WTC11 (cell line): ENCODE measurements at regions not wholly inside any gene's neighbourhood (a gene's known extent, or its start where the extent isn't known, plus 50 kb on each side); places are given as distances from the start of the nearest gene placed in this dataset.

Experiments
- ATAC-seq: fragments of 200-7000 bp; cut with Tn5 transposase; 2 replicates; pipeline ENCODE4 v1.10.0; 2021; ENCODE audit warnings: mild to moderate bottlenecking, moderate library complexity
- CTCF ChIA-PET: fragments of 300-600 bp; sonication (Branson Sonifier 250); formaldehyde crosslinking; loops from one replicate; lab custom pipeline; 2021; ENCODE audit warnings: antibody characterized with exemption; lab: Charles Lee
- POLR2A ChIA-PET: fragments of 350-600 bp; sonication (Branson Sonifier 250); formaldehyde crosslinking; loops from one replicate; lab custom pipeline; 2021; ENCODE audit warnings: antibody characterized with exemption; lab: Charles Lee
- DNase-seq: peaks from one replicate; pipeline ENCODE4 v3.0.0; 2021; ENCODE audit warnings: low spot score
- H3K27ac Mint-ChIP-seq: 2 replicates; pipeline ENCODE4 v1.8.0; 2021; ENCODE audit warnings: mixed read lengths
- H3K27me3 Mint-ChIP-seq: 2 replicates; pipeline ENCODE4 v1.8.0; 2021; ENCODE audit warnings: low read depth, mild to moderate bottlenecking, moderate library complexity, mixed read lengths
- H3K36me3 Mint-ChIP-seq: 2 replicates; pipeline ENCODE4 v1.8.0; 2021; ENCODE audit warnings: mixed read lengths
- H3K4me1 Mint-ChIP-seq: 2 replicates; pipeline ENCODE4 v1.8.0; 2022; ENCODE audit warnings: mixed read lengths
- H3K4me3 Mint-ChIP-seq: 2 replicates; pipeline ENCODE4 v1.8.0; 2021; ENCODE audit warnings: mild to moderate bottlenecking, moderate library complexity, mixed read lengths
- H3K9me3 Mint-ChIP-seq: 2 replicates; pipeline ENCODE4 v1.8.0; 2021; ENCODE audit warnings: mixed read lengths
- ELF4 ChIP-seq: sonication (generic); formaldehyde crosslinking; IDR thresholded peaks from 2 replicates; pipeline ENCODE4 v1.8.1; 2022; ENCODE audit warnings: low read depth, mild to moderate bottlenecking, moderate library complexity, missing genetic modification reagents
- FOXJ3 ChIP-seq: sonication (generic); formaldehyde crosslinking; IDR thresholded peaks from 2 replicates; pipeline ENCODE4 v1.9.0; 2021; ENCODE audit warnings: missing genetic modification reagents, mild to moderate bottlenecking, borderline replicate concordance
- JAZF1 ChIP-seq: fragments of 250-450 bp; sonication (Bioruptor Pico); IDR thresholded peaks from 2 replicates; pipeline ENCODE4 v1.9.0; 2021; ENCODE audit warnings: moderate library complexity, mild to moderate bottlenecking, inconsistent platforms
- NR2C2 ChIP-seq: sonication (generic); formaldehyde crosslinking; IDR thresholded peaks from 2 replicates; pipeline ENCODE4 v1.8.0; 2022; ENCODE audit warnings: mild to moderate bottlenecking, missing genetic modification reagents
- PRRX2 ChIP-seq: fragments of 250-450 bp; sonication (Bioruptor Pico); IDR thresholded peaks from 2 replicates; pipeline ENCODE4 v1.8.0; 2021; ENCODE audit warnings: mild to moderate bottlenecking
- RORB ChIP-seq: fragments of 250-450 bp; sonication (Bioruptor Pico); IDR thresholded peaks from 2 replicates; pipeline ENCODE4 v1.9.0; 2021; ENCODE audit warnings: mild to moderate bottlenecking
- ZNF219 ChIP-seq: sonication (generic); formaldehyde crosslinking; IDR thresholded peaks from 2 replicates; pipeline ENCODE4 v1.8.0; 2023; ENCODE audit warnings: missing genetic modification reagents, mild to moderate bottlenecking, borderline replicate concordance
- ZNF396 ChIP-seq: fragments of 250-450 bp; sonication (Bioruptor Pico); IDR thresholded peaks from 2 replicates; pipeline ENCODE4 v1.8.0; 2021; ENCODE audit warnings: mild to moderate bottlenecking, moderate library complexity, borderline replicate concordance
- TF ChIP-seq, protein P1 (sequence below): fragments of 250-450 bp; sonication (Bioruptor Pico); IDR thresholded peaks from 2 replicates; pipeline ENCODE4 v1.9.0; 2021; ENCODE audit warnings: mild to moderate bottlenecking, borderline replicate concordance
- TF ChIP-seq, protein P2 (sequence below): sonication (generic); formaldehyde crosslinking; conservative IDR thresholded peaks from 2 replicates; pipeline ENCODE4 v1.8.1; 2023; ENCODE audit warnings: mild to moderate bottlenecking, low read depth, missing genetic modification reagents, moderate library complexity
- TF ChIP-seq, protein P3 (sequence below): sonication (generic); formaldehyde crosslinking; IDR thresholded peaks from 2 replicates; pipeline ENCODE4 v1.8.0; 2023; ENCODE audit warnings: mild to moderate bottlenecking, missing genetic modification reagents
- TF ChIP-seq, protein P4 (sequence below): fragments of 250-450 bp; sonication (Bioruptor Pico); conservative IDR thresholded peaks from 2 replicates; pipeline ENCODE4 v1.9.0; 2021; ENCODE audit warnings: mild to moderate bottlenecking
- TF ChIP-seq, protein P5 (sequence below): sonication (generic); formaldehyde crosslinking; IDR thresholded peaks from 2 replicates; pipeline ENCODE4 v1.8.0; 2022; ENCODE audit warnings: mild to moderate bottlenecking, missing genetic modification reagents
- TF ChIP-seq, protein P6 (sequence below): fragments of 250-450 bp; sonication (Bioruptor Pico); IDR thresholded peaks from 2 replicates; pipeline ENCODE4 v2.1.2; 2022; ENCODE audit warnings: mild to moderate bottlenecking, moderate library complexity
- TF ChIP-seq, protein P7 (sequence below): sonication (generic); formaldehyde crosslinking; IDR thresholded peaks from 2 replicates; pipeline ENCODE4 v1.8.0; 2022; ENCODE audit warnings: mild to moderate bottlenecking, missing genetic modification reagents

DNA sequence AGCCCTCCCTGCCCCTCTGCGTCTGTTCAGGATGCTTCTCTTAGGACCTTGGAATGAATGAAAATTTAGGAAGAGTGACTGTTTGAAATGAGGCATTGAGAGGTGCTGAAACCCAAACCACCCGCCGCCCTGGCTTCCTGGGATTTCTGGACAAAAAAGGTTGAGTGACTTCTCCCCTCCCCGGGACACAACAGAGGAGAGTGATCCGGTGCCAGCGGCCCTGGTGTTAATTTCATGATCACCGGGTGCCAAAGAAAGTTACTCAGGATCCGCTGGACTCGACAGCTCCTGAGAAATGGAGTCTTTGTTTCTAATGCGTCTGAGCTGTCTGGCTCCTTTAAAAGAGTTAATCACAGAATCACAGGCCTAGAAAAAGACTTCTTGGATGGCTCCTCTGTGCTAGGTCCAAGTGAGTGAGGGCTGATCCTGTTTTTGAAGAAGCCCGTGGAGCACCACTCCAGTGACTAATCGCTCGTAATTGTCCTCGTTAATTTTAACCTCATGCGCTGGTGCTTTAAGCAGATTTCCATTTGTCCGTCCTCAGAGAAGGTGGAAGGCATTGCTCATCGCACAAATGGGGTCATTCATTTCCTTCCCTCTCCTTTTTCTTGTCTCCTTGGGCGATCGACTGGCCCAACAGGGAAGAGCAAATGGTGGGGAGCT lies 144.4 kb upstream of the ZFHX3 start:
- Mint-ChIP-seq H3K4me3 (no peak overlapping the region), H3K36me3 (no peaks in the 10 kb centered on the region), H3K4me1 (peaks cover 11% of the 10 kb centered on the region)
- POLR2A ChIA-PET = no interaction called here
- TF ChIP-seq FOXJ3 (CRISPR knock-in tag) = no peak
- no peak for TF ChIP-seq ELF4
- TF ChIP-seq RORB = no peak
- TF ChIP-seq ZNF396 (CRISPR knock-in tag) = no peak
- TF ChIP-seq, protein P1, sequence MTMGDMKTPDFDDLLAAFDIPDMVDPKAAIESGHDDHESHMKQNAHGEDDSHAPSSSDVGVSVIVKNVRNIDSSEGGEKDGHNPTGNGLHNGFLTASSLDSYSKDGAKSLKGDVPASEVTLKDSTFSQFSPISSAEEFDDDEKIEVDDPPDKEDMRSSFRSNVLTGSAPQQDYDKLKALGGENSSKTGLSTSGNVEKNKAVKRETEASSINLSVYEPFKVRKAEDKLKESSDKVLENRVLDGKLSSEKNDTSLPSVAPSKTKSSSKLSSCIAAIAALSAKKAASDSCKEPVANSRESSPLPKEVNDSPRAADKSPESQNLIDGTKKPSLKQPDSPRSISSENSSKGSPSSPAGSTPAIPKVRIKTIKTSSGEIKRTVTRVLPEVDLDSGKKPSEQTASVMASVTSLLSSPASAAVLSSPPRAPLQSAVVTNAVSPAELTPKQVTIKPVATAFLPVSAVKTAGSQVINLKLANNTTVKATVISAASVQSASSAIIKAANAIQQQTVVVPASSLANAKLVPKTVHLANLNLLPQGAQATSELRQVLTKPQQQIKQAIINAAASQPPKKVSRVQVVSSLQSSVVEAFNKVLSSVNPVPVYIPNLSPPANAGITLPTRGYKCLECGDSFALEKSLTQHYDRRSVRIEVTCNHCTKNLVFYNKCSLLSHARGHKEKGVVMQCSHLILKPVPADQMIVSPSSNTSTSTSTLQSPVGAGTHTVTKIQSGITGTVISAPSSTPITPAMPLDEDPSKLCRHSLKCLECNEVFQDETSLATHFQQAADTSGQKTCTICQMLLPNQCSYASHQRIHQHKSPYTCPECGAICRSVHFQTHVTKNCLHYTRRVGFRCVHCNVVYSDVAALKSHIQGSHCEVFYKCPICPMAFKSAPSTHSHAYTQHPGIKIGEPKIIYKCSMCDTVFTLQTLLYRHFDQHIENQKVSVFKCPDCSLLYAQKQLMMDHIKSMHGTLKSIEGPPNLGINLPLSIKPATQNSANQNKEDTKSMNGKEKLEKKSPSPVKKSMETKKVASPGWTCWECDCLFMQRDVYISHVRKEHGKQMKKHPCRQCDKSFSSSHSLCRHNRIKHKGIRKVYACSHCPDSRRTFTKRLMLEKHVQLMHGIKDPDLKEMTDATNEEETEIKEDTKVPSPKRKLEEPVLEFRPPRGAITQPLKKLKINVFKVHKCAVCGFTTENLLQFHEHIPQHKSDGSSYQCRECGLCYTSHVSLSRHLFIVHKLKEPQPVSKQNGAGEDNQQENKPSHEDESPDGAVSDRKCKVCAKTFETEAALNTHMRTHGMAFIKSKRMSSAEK (CRISPR knock-in tag) = no peak
- TF ChIP-seq, protein P2, sequence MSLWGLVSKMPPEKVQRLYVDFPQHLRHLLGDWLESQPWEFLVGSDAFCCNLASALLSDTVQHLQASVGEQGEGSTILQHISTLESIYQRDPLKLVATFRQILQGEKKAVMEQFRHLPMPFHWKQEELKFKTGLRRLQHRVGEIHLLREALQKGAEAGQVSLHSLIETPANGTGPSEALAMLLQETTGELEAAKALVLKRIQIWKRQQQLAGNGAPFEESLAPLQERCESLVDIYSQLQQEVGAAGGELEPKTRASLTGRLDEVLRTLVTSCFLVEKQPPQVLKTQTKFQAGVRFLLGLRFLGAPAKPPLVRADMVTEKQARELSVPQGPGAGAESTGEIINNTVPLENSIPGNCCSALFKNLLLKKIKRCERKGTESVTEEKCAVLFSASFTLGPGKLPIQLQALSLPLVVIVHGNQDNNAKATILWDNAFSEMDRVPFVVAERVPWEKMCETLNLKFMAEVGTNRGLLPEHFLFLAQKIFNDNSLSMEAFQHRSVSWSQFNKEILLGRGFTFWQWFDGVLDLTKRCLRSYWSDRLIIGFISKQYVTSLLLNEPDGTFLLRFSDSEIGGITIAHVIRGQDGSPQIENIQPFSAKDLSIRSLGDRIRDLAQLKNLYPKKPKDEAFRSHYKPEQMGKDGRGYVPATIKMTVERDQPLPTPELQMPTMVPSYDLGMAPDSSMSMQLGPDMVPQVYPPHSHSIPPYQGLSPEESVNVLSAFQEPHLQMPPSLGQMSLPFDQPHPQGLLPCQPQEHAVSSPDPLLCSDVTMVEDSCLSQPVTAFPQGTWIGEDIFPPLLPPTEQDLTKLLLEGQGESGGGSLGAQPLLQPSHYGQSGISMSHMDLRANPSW = no peak
- no peak for TF ChIP-seq NR2C2 (CRISPR knock-in tag)
- TF ChIP-seq, protein P3, sequence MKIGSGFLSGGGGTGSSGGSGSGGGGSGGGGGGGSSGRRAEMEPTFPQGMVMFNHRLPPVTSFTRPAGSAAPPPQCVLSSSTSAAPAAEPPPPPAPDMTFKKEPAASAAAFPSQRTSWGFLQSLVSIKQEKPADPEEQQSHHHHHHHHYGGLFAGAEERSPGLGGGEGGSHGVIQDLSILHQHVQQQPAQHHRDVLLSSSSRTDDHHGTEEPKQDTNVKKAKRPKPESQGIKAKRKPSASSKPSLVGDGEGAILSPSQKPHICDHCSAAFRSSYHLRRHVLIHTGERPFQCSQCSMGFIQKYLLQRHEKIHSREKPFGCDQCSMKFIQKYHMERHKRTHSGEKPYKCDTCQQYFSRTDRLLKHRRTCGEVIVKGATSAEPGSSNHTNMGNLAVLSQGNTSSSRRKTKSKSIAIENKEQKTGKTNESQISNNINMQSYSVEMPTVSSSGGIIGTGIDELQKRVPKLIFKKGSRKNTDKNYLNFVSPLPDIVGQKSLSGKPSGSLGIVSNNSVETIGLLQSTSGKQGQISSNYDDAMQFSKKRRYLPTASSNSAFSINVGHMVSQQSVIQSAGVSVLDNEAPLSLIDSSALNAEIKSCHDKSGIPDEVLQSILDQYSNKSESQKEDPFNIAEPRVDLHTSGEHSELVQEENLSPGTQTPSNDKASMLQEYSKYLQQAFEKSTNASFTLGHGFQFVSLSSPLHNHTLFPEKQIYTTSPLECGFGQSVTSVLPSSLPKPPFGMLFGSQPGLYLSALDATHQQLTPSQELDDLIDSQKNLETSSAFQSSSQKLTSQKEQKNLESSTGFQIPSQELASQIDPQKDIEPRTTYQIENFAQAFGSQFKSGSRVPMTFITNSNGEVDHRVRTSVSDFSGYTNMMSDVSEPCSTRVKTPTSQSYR = no peak
- TF ChIP-seq PRRX2 (CRISPR knock-in tag) = no peak
- TF ChIP-seq, all 79 proteins: peak for 0
- Mint-ChIP-seq H3K27me3 (peaks cover 22% of the 10 kb centered on the region), H3K9me3 (no peaks in the 10 kb centered on the region), H3K27ac (no peak overlapping the region)
- DNase-seq (no peak), ATAC-seq (no peak)
- CTCF ChIA-PET = interaction anchor here (0.6 to 1.3 kb wide), 3 partner anchors 16 to 687 kb away, joined by 3 read pairs; no protein-coding TSS in a partner anchor

DNA sequence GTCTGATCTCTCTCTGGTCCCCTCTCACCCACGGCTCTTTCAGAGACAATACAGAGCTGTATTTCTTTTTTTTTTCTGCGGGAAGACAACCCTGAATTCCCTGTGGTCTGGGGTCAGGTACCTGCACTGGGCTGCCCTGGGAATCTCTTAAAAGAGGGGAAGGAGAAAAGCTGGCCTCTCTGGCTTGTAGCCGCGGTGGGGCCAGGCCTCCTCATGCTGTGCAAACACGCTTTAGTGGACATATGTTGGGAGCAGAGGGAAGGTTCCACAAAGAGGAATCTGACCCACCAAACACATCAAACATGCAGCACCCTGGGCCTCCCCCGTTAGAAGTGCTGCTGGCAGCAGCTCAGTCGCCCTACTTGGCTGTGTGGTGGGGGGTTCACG lies 143.7 kb upstream of the ZFHX3 start:
- POLR2A ChIA-PET = no interaction called here
- DNase-seq (no peak), ATAC-seq (no peak)
- Mint-ChIP-seq H3K36me3 (no peaks in the 10 kb centered on the region), H3K4me3 (no peak overlapping the region), H3K4me1 (peaks cover 11% of the 10 kb centered on the region), H3K27me3 (peaks cover 22% of the 10 kb centered on the region), H3K9me3 (no peaks in the 10 kb centered on the region), H3K27ac (no peak overlapping the region)
- CTCF ChIA-PET = interaction anchor here (1.1 to 1.3 kb wide), 2 partner anchors 15 to 335 kb away, joined by 3 read pairs; no protein-coding TSS in a partner anchor
- TF ChIP-seq, protein P4, sequence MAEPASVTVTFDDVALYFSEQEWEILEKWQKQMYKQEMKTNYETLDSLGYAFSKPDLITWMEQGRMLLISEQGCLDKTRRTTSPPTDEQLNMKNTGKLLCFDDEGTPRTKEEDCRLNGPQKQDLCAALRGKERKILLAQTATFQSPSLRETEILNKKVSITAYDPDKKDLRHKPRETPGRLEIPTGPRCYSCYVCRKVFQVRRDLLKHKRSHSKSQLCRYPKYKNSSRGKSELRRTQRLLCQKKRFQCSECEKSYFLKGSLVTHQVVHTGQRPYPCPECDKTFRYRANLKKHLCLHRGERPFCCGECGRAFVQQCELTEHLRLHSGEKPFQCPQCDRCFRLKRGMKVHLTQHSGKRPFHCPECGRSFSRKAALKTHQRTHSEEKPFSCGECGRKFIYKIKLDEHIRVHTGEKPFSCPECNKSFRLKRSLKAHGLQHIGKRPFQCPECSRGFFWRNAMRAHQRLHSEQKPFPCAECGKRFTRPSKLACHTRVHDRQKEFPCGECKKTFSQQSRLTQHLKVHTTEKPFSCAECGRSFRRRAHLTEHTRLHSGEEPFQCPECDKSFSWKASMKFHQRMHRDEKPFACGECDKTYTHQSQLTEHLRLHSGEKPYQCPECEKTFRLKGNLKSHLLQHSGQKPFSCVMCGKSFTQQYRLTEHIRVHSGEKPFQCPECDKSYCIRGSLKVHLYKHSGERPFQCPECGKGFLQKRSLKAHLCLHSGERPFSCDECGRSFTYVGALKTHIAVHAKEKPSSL (CRISPR knock-in tag) = no peak
- TF ChIP-seq, protein P5, sequence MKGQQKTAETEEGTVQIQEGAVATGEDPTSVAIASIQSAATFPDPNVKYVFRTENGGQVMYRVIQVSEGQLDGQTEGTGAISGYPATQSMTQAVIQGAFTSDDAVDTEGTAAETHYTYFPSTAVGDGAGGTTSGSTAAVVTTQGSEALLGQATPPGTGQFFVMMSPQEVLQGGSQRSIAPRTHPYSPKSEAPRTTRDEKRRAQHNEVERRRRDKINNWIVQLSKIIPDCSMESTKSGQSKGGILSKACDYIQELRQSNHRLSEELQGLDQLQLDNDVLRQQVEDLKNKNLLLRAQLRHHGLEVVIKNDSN = no peak
- TF ChIP-seq ZNF219 (CRISPR knock-in tag) (no peak), JAZF1 (no peak)
- TF ChIP-seq, protein P6, sequence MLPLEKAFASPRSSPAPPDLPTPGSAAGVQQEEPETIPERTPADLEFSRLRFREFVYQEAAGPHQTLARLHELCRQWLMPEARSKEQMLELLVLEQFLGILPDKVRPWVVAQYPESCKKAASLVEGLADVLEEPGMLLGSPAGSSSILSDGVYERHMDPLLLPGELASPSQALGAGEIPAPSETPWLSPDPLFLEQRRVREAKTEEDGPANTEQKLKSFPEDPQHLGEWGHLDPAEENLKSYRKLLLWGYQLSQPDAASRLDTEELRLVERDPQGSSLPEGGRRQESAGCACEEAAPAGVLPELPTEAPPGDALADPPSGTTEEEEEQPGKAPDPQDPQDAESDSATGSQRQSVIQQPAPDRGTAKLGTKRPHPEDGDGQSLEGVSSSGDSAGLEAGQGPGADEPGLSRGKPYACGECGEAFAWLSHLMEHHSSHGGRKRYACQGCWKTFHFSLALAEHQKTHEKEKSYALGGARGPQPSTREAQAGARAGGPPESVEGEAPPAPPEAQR (CRISPR knock-in tag) = no peak
- TF ChIP-seq, protein P7, sequence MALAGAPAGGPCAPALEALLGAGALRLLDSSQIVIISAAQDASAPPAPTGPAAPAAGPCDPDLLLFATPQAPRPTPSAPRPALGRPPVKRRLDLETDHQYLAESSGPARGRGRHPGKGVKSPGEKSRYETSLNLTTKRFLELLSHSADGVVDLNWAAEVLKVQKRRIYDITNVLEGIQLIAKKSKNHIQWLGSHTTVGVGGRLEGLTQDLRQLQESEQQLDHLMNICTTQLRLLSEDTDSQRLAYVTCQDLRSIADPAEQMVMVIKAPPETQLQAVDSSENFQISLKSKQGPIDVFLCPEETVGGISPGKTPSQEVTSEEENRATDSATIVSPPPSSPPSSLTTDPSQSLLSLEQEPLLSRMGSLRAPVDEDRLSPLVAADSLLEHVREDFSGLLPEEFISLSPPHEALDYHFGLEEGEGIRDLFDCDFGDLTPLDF = no peak
